ENCODE measurements at regions not wholly inside any gene's neighbourhood (a gene's known extent, or its start where the extent isn't known, plus 50 kb on each side); places are given as distances from the start of the nearest gene placed in this dataset.

GRCh38 chr20:7689151-7689550 is 251.1 kb downstream of the HAO1 start:
- H4K20me1 ChIP-seq (ENCODE audit: insufficient read depth) = no peaks in the 10 kb centered on the region
- CTCF ChIA-PET = no interaction called here
- H3K36me3 ChIP-seq (replicated peaks in 1 of 2; ENCODE audit: control insufficient read depth in 1 of 2, insufficient read depth in 2 of 2, low read length in 1 of 2) = no peaks in the 10 kb centered on the region
- H2AFZ ChIP-seq (ENCODE audit: low read depth) = no peak overlapping the region
- no peaks in the 10 kb centered on the region for H3K9me3 ChIP-seq
- POLR2A ChIA-PET = no interaction called here
- no peak overlapping the region for H3K9ac ChIP-seq
- H3K79me2 ChIP-seq (ENCODE audit: insufficient read depth) = no peaks in the 10 kb centered on the region
- H3K27ac ChIP-seq (ENCODE audit: low read depth in 2 of 2, low read length in 1 of 2) = no peak overlapping the region
- H3K4me2 ChIP-seq = no peak overlapping the region
- no peaks in the 10 kb centered on the region for H3K27me3 ChIP-seq (ENCODE audit: insufficient read depth)
- no peaks in the 10 kb centered on the region for H3K9me2 ChIP-seq
- H3F3A ChIP-seq (replicated peaks; ENCODE audit: insufficient read depth) = no peaks in the 10 kb centered on the region
- DNase-seq = no peak
- H3K4me3 ChIP-seq (ENCODE audit: low read depth in 2 of 2, low read length in 1 of 2) = no peak overlapping the region
- WGBS (ENCODE audit: low lambda C conversion rate) = 27% methylated on average over 3 of the region's 3 CpGs
- 0 out of 4 replicates have a peak, but pooled peaks cover 0 to 6% of the 10 kb centered on the region in 2 experiments for H3K4me1 ChIP-seq (ENCODE audit: control insufficient read depth in 1 of 2, insufficient read depth in 2 of 2, low read depth in 1 of 2, low read length in 1 of 2)
- TF ChIP-seq NFIC (IDR thresholded peaks at IDR 0.05; ENCODE audit: borderline replicate concordance) (no peak), CHD2 (IDR thresholded peaks at IDR 0.05; ENCODE audit: low read length, partially characterized antibody) (no peak)

GRCh38 chr20:7691647-7692269 is 248.5 kb downstream of the HAO1 start:
- H3K4me1 ChIP-seq (ENCODE audit: control insufficient read depth in 1 of 2, insufficient read depth in 2 of 2, low read depth in 1 of 2, low read length in 1 of 2) = 0 out of 4 replicates have a peak, but pooled peaks cover 0 to 6% of the 10 kb centered on the region in 2 experiments
- no peaks in the 10 kb centered on the region for H3K9me2 ChIP-seq
- 33% methylated on average over 4 of the region's 4 CpGs for WGBS (ENCODE audit: low lambda C conversion rate)
- H3K4me2 ChIP-seq = no peak overlapping the region
- no peak overlapping the region for H3K9ac ChIP-seq
- no peaks in the 10 kb centered on the region for H4K20me1 ChIP-seq (ENCODE audit: insufficient read depth)
- no peak for DNase-seq
- no peaks in the 10 kb centered on the region for H3K36me3 ChIP-seq (replicated peaks in 1 of 2; ENCODE audit: control insufficient read depth in 1 of 2, insufficient read depth in 2 of 2, low read length in 1 of 2)
- no peaks in the 10 kb centered on the region for H3K27me3 ChIP-seq (ENCODE audit: insufficient read depth)
- H3K9me3 ChIP-seq = no peaks in the 10 kb centered on the region
- ChIA-PET CTCF (no interaction called here), POLR2A (no interaction called here)
- TF ChIP-seq JUND (IDR thresholded peaks at IDR 0.05) (peak; percentile 26; the same call in 1 of the 2 replicates), TCF12 (IDR thresholded peaks at IDR 0.05) (peak; percentile 48; the same call in 1 of the 2 replicates), RXRA (IDR thresholded peaks at IDR 0.05; ENCODE audit: borderline replicate concordance, low read depth) (peak; percentile 69; the same call in 1 of the 2 replicates), IRF3 (IDR thresholded peaks at IDR 0.05; ENCODE audit: low read depth, low read length) (no peak), YY1 (IDR thresholded peaks at IDR 0.05; ENCODE audit: low read depth) (peak; percentile 27; the same call in 1 of the 2 replicates), EP300 (IDR thresholded peaks at IDR 0.05; ENCODE audit: borderline replicate concordance in 1 of 2, low read depth in 1 of 2, low read length in 1 of 2) (peak in 1 of 2 experiments; percentile 32; a peak in 1 of 4 replicates), NFIC (IDR thresholded peaks at IDR 0.05; ENCODE audit: borderline replicate concordance) (peak; percentile 52; the same call in 1 of the 2 replicates), EZH2phosphoT487 (IDR thresholded peaks at IDR 0.05; ENCODE audit: borderline replicate concordance, low read depth) (no peak), USF2 (IDR thresholded peaks at IDR 0.05; ENCODE audit: borderline replicate concordance, low read depth, low read length) (no peak), TEAD4 (IDR thresholded peaks at IDR 0.05; ENCODE audit: borderline replicate concordance, insufficient read depth) (0 out of 2 replicates have a peak, but pooled peaks have one; percentile 29)
- H3K27ac ChIP-seq (ENCODE audit: low read depth in 2 of 2, low read length in 1 of 2) = no peak overlapping the region
- no peak overlapping the region for H2AFZ ChIP-seq (ENCODE audit: low read depth)
- H3K79me2 ChIP-seq (ENCODE audit: insufficient read depth) = no peaks in the 10 kb centered on the region
- H3K4me3 ChIP-seq (ENCODE audit: low read depth in 2 of 2, low read length in 1 of 2) = no peak overlapping the region
- H3F3A ChIP-seq (replicated peaks; ENCODE audit: insufficient read depth) = no peaks in the 10 kb centered on the region
